Mononuclear cell (primary cell): ENCODE measurements at regions not wholly inside any gene's neighbourhood (a gene's known extent, or its start where the extent isn't known, plus 50 kb on each side); places are given as distances from the start of the nearest gene placed in this dataset.
A peak's percentile ranks its signal among the peaks of the same experiment; 100 is the strongest.
"Not testable (repeated sequence)": the region's sequence is repeated elsewhere in the genome, so short reads cannot be mapped to it uniquely, and the experiment has no call there.

ENCODE experiments used
- H3K27me3 ChIP-seq: 2 replicates; pipeline ENCODE4 v1.6.0; 2011; ENCODE audit warnings: low read length, control low read depth; ENCODE audit not compliant: insufficient read depth
- H3K4me1 ChIP-seq: 2 replicates; pipeline ENCODE4 v1.5.1; 2011; ENCODE audit warnings: mild to moderate bottlenecking, low read length, control low read depth; ENCODE audit not compliant: insufficient read depth
- H3K4me3 ChIP-seq: 2 replicates; pipeline ENCODE4 v1.5.1; 2011; ENCODE audit warnings: mild to moderate bottlenecking, low read length, moderate library complexity
- H3K9me3 ChIP-seq: 2 replicates; pipeline ENCODE4 v1.5.1; 2011; ENCODE audit warnings: low read depth, mild to moderate bottlenecking, control low read depth, low read length

DNA sequence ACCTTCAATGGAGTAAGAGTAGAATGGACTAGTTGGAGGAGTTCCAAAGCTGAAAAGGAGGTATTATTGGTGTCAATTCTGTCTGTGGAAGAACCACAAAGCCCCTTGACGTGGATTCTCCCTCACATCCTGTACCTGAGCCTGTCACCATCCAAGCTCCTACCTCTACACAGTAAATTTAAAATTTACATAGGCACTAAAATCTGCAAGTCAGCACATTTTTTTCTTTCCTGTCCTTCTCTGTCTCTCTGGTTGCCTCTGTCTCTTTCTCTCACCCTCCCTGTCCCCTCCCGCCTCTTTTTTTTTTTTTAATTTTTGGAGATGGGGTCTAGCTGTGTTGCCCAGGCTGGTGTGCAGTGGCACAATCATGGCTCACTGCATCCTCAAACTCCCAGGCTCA lies 236.2 kb downstream of the ZNF37A start:
- H3K4me3 ChIP-seq, H3K27me3 ChIP-seq, H3K4me1 ChIP-seq, H3K9me3 ChIP-seq: not testable (repeated sequence)

DNA sequence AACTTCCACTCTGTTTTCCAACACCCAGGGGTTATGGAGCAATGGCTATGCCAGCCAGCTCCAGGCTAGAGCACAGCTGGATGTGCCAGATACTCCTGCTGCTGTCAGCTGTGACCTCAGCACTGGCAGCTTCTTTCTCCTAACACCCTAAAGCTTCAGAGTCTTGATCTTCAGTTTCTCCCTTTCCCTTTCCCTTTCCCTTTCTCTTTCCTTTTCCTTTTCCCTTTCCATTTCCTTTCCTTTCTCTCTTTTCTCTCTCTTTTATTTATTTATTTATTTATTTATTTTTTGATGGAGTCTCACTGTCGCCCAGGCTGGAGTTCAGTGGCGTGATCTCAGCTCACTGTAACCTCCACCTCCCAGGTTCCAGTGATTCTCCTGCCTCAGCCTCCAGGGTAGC lies 237.0 kb downstream of the ZNF37A start:
- not testable (repeated sequence) for H3K9me3 ChIP-seq, H3K4me3 ChIP-seq, H3K27me3 ChIP-seq, H3K4me1 ChIP-seq

DNA sequence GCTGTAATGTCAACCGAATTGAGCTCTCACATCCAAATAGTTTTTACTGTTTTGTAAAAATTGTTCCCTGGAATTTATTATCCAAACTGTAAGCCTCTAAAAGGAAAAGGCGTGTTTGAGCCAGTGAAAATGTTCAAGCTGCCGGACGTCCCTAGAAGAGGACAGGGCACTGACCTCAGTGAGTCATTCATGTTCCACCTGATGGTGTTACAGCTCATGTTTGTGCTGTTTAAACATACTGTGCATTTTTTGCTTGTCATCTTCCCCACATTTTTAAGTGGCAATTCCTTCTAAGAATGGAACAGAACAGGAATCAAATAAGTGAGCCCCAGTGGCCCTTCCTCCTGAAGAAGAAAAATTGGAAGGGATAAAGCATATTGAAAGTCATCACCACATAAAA lies 239.6 kb downstream of the ZNF37A start:
- H3K9me3 ChIP-seq, H3K4me3 ChIP-seq, H3K27me3 ChIP-seq, H3K4me1 ChIP-seq: not testable (repeated sequence)

DNA sequence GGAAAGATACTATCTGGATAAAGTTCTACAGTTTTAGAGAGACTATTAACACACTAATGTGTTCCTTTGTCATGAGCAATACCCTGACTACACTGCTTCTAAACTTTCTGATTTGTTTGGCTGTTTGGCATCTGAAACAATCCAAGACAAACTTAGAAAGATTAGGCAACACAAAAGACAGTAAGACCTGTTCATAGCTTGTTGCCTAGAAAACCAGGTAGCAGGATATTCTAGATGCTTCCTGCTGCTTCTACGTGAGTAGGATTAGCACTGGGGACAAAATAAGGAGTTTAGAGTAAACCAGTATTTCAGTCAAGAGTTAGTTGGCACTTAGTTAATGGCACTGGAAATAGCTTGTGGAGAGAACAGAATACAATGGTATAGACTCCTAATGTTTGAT lies 256.5 kb downstream of the ZNF37A start:
- not testable (repeated sequence) for H3K9me3 ChIP-seq, H3K27me3 ChIP-seq, H3K4me1 ChIP-seq, H3K4me3 ChIP-seq

DNA sequence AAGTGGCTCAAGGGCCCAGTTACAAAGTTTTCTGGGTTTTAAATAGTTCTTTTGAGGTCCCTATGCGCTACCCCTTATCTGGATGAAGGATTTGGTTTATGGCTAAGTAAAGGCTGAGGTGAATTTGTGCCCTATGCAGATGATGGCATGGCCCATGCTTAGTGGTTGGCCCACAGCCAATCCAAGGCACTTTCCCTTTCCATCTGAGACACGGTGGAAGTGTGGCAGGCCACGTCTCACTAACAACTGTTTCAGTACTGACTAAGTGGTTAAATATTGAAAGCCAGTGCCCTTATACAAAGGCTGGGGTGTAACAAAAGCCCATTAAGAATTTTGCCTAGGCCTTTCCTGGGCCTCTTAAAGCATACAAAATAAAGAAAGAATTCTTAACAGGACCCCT lies 260.3 kb downstream of the ZNF37A start:
- H3K27me3 ChIP-seq, H3K4me3 ChIP-seq, H3K4me1 ChIP-seq, H3K9me3 ChIP-seq: not testable (repeated sequence)

DNA sequence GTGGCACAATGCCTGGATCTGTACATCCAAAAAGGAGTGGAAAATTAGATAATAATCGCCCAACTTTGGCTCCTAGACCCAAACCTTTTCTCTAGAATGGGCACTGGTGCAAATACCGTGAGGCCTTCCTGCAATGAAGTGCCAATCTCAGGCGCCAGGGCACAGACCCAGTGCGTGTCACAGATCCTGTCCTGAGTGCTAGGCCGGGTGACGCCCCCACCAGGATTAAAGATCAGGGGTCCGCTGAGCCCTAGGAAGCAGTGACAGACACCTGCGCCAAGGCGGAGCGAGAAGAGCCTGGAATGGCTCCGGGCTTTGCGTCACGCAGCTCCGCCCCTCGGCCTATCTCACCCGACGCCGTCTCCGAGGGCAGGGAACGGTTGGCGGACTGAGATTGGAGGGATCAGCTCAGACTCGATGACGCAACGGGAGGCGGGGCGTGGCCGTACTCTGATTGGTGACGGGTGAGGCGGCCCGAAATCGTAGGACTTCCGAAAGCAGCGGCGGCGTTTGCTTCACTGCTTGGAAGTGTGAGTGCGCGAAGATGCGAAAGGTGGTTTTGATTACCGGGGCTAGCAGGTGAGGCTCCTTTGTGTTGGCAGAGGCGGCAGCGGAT lies 261.9 kb downstream of the ZNF37A start:
- peak overlapping the region; percentile 39 for H3K4me3 ChIP-seq

DNA sequence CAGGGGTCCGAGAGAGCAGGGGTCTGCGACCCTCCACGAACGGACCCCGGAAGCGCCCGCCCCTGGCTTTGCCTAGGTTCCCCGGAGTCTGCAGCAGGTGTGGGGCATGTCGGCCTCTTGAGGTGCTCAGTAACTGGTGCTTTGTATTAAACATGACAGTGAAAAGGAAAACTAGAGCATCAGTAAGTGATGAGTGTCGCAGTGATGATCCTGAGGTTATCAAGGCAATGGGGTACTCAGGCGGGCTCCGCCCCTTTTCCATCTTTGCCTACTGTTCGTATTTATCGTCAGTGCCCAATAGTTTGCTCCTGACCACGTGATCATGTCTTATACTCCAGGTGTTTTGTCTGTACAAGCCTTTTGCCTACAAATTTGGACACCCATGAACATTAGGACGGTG lies 262.4 kb downstream of the ZNF37A start:
- H3K9me3 ChIP-seq, H3K4me1 ChIP-seq, H3K27me3 ChIP-seq: not testable (repeated sequence)
- H3K4me3 ChIP-seq: peak overlapping the region; percentile 39

More for the DNA sequence above, 261.9 kb downstream of the ZNF37A start:
- H3K9me3 ChIP-seq, H3K27me3 ChIP-seq, H3K4me1 ChIP-seq: not testable (repeated sequence)

DNA sequence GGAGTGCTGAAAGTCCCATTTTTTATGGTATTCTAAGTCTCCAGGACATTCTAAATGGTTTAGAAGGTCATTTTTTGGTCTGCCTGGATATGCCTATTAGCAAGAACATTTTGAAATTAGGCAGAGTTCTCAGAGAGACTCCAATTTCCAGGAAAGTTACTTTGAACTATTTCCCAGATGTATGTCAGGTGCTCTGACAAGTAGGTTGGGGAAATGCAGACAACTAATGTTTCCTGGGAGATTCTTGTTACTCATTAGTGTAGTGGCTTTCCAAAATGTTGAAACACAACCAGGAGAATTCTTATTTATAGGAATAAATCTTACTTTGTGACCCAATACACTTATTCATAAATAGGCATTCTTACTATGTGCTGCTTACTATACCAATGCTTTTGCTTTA lies 268.4 kb downstream of the ZNF37A start:
- not testable (repeated sequence) for H3K9me3 ChIP-seq, H3K4me1 ChIP-seq, H3K27me3 ChIP-seq, H3K4me3 ChIP-seq

DNA sequence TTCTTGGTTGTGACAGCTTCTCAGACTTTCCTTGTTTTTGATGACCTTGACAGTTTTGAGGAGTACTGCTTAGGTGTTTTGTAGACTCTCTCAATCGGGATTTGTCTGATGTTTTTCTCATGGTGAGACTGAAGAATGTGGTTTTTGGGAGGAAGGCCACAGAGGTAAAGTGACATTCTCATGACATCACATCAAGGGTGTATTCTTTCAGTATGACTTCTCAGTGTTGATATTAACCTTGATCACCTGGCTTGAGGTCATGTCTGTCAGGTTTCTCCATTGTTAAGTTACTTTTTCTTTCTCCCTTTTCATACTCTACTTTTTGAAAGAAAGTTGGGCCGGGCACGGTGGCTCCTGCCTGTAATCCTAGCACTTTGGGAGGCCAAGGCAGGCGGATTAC lies 269.9 kb downstream of the ZNF37A start:
- H3K9me3 ChIP-seq, H3K4me1 ChIP-seq, H3K27me3 ChIP-seq, H3K4me3 ChIP-seq: not testable (repeated sequence)

DNA sequence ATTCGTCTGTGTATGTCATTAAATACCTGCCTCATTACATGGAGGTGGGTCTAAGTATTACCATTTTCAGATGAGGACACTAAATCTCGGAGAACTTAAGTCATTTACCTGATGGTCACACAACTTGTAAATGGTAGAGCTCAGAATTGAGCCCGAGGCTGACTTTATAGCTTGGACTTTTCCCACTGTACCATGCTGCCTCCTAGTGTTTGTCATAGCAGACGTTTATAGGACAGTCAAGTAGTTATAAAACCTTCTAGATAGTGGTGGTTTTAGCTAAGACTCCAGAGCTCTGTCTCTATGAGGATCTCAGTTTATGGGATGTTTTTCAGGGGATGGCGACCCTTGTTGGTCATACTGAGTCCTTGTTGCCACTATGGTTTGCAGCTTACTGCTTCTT lies 271.8 kb downstream of the ZNF37A start:
- H3K9me3 ChIP-seq, H3K4me1 ChIP-seq, H3K27me3 ChIP-seq, H3K4me3 ChIP-seq: not testable (repeated sequence)

DNA sequence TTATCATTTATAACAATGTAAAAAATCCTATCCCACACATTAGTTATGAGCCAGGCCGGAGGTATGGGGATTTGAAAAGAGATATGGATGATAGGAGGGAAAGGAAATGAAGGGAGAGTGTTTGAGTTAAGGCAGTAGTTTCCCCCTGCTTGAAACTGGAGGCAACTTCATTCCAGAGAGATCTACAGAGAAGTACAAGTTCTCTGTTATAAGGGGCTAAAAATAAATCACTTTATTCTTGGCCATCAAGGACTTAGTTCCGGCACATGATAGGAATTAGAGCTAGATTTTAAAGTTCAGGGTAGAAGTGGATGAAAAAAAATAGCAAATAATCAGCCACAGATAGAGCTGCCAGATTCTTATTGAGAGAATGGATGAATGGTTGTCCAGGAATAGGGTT lies 289.7 kb downstream of the ZNF37A start:
- not testable (repeated sequence) for H3K9me3 ChIP-seq, H3K27me3 ChIP-seq, H3K4me3 ChIP-seq, H3K4me1 ChIP-seq

DNA sequence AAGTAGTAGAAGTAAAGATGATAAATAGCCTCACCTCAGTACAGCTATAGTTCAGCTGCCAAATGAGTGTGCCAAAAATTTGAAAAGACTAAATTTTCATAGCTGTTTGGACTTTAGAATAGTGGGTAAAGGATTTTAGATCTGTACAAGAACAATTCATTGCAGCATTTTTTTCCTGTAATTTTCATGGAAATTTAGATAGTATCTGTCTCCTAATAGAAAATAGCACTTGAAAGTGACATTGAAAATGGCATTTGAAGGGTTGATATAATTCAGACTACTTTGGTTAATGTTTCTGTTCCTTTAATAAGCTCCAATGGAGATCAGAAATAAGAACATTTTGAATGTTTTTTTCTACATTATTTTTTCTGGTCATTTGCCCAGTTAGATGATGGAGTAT lies 292.7 kb downstream of the ZNF37A start:
- not testable (repeated sequence) for H3K4me1 ChIP-seq, H3K27me3 ChIP-seq, H3K9me3 ChIP-seq, H3K4me3 ChIP-seq

DNA sequence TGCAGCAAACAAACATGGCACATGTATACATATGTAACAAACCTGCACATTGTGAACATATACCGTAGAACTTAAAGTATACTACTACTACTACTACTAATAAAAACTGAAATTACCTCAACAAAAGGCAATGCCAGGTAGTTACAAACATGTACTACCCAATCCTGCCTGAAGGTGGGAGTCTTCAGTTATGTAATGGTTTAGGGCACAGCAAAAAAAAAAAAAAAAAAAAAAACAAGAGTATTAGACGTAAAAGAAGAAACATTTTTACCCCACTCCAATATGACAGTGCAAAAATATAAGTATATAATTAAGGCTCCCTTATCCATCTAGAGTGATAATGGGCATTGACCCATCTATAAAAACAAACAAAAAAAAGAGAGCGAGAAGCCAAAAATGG lies 296.6 kb downstream of the ZNF37A start:
- not testable (repeated sequence) for H3K4me1 ChIP-seq, H3K9me3 ChIP-seq, H3K4me3 ChIP-seq, H3K27me3 ChIP-seq

DNA sequence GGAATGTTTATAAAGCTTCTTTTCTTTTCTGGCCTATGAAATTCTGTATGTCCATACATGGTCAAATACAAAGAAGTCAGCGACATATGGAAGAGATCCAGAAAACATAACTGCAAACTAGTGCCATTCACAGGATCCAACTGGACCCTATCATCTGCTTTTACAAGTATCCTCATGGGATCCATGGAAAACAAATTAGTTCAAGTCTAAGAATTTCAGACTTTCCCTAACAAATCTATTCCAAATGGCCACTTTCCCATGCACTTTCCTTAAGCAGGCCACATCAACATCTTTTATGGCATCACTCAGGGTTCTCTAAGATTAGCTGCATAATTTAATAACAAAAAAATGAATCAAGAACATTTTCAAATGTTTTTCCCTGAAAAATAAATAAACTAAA lies 301.3 kb downstream of the ZNF37A start:
- H3K27me3 ChIP-seq, H3K4me3 ChIP-seq, H3K9me3 ChIP-seq: not testable (repeated sequence)

DNA sequence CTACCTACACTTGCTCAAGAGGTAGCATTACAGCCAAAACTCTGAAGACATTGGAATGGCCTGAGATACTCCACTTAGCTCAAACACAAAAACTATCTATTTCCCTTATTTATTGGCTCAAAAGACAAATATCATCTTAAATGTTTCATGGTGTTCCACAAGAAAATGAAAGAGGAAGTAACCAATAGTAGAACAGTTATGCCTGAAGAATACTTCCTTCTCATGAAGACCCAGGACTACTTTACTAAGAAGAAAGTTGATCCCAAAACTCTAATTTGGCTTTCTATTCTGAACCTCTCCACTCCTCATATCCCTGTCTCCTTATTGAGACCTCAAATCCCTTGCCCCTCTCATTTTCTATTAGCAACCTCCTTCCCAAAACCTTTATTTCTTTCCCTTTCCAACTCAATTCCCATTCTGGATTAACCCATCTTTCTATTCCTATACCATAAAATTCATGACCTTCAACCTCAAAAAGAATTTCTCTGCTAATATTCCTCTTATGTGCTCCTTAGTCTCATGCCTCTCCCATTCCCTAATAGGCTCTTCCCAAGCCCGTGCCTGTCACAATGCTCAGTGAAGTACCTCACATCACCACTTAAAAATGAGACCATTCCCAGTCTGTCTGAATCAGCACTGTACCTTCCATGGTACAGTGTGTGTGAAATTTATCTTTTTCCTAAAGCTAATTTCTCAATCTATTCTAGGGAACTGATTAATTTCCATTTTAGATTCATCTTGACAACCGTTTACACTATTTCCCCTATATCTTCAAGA lies 302.2 kb downstream of the ZNF37A start:
- not testable (repeated sequence) for H3K4me3 ChIP-seq, H3K27me3 ChIP-seq, H3K4me1 ChIP-seq, H3K9me3 ChIP-seq

More for the DNA sequence above, 301.3 kb downstream of the ZNF37A start:
- H3K4me1 ChIP-seq: not testable (repeated sequence)

DNA sequence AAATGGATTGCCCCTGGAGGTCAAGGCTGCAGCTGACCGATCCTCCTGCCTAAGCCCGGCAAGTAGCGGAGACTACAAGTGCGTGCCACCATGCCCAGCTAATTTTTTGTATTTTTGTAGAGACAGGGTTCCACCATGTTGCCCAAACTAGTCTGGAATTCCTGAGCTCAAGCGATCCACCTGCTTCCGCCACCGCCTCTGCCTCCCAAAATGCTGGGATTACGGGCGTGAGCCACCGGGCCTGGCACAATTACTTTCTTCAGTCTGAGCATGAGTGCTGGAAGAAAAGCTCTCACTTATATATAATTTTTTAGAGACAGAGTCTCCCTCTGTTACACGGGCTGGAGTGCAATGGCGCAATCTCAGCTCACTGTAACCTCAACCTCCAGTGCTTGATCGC lies 307.4 kb downstream of the ZNF37A start:
- not testable (repeated sequence) for H3K4me3 ChIP-seq, H3K27me3 ChIP-seq, H3K9me3 ChIP-seq
- peaks cover 14% of the 10 kb centered on the region for H3K4me1 ChIP-seq
